Activated B cell treated with CpG ODN at 0.5 μM for 24 hours (primary cell): ENCODE measurements at regions not wholly inside any gene's neighbourhood (a gene's known extent, or its start where the extent isn't known, plus 50 kb on each side); places are given as distances from the start of the nearest gene placed in this dataset.

Experiments
- ATAC-seq: fragments of 200-7000 bp; cut with Tn5 transposase; one replicate; pipeline ENCODE4 v1.10.0; 2021; ENCODE audit warnings: low read depth, mild to moderate bottlenecking, moderate library complexity
- CTCF ChIA-PET: fragments of 350-600 bp; sonication (Branson Sonifier 250); formaldehyde crosslinking; loops from one replicate; lab custom pipeline; 2021; ENCODE audit warnings: antibody characterized with exemption; lab: Charles Lee
- POLR2A ChIA-PET: fragments of 350-600 bp; sonication (Branson Sonifier 250); formaldehyde crosslinking; loops from one replicate; lab custom pipeline; 2021; ENCODE audit warnings: antibody characterized with exemption; lab: Charles Lee
- DNase-seq: peaks from one replicate; pipeline ENCODE4 v3.0.0; 2022
- H3K27ac Mint-ChIP-seq: one replicate; pipeline ENCODE4 v1.8.0; 2020; ENCODE audit warnings: mixed read lengths
- H3K27me3 Mint-ChIP-seq: one replicate; pipeline ENCODE4 v1.8.0; 2021; ENCODE audit warnings: mixed read lengths
- H3K36me3 Mint-ChIP-seq: one replicate; pipeline ENCODE4 v1.8.0; 2021; ENCODE audit warnings: low read depth, mixed read lengths
- H3K4me1 Mint-ChIP-seq: one replicate; pipeline ENCODE4 v1.8.0; 2021; ENCODE audit warnings: mixed read lengths
- H3K4me3 Mint-ChIP-seq: one replicate; pipeline ENCODE4 v1.8.0; 2020; ENCODE audit warnings: mild to moderate bottlenecking, mixed read lengths
- H3K9me3 Mint-ChIP-seq: one replicate; pipeline ENCODE4 v1.8.0; 2020; ENCODE audit warnings: mixed read lengths
- CTCF ChIP-seq: fragments of 200-600 bp; IDR thresholded peaks from one replicate; pipeline ENCODE4 v1.8.0; 2022; ENCODE audit warnings: antibody characterized with exemption, mild to moderate bottlenecking
- intact Hi-C: fragments of 100-400 bp; cut with micrococcal nuclease; formaldehyde crosslinking; loops from one replicate; pipeline ENCODE4 v1.15.1; 2024

GRCh38 chr1:87560601-87561360 lies 232.1 kb downstream of the LMO4 start:
- ChIA-PET CTCF (no interaction called here), POLR2A (no interaction called here)
- intact Hi-C loops: no loop called here
- H3K9me3 Mint-ChIP-seq: no peaks in the 10 kb centered on the region
- H3K36me3 Mint-ChIP-seq: no peaks in the 10 kb centered on the region
- H3K27ac Mint-ChIP-seq: no peak overlapping the region
- H3K27me3 Mint-ChIP-seq: peaks cover 2% of the 10 kb centered on the region
- no peak for DNase-seq
- no peak overlapping the region for H3K4me3 Mint-ChIP-seq
- H3K4me1 Mint-ChIP-seq: no peaks in the 10 kb centered on the region
- ATAC-seq: no peak
- TF ChIP-seq CTCF: no peak

- no peak for TF ChIP-seq CTCF
- Mint-ChIP-seq H3K4me1 (no peaks in the 10 kb centered on the region), H3K9me3 (no peaks in the 10 kb centered on the region), H3K27me3 (no peaks in the 10 kb centered on the region), H3K27ac (no peak overlapping the region), H3K4me3 (no peak overlapping the region), H3K36me3 (no peaks in the 10 kb centered on the region)
- no peak for DNase-seq
- ATAC-seq: no peak
- CTCF ChIA-PET: no interaction called here
- intact Hi-C loops: no loop called here
- POLR2A ChIA-PET: no interaction called here
Measured at GRCh38 chr1:87563211-87563610, 234.5 kb downstream of the LMO4 start.

- H3K4me1 Mint-ChIP-seq: no peaks in the 10 kb centered on the region
- H3K4me3 Mint-ChIP-seq: no peak overlapping the region
- H3K27ac Mint-ChIP-seq: no peak overlapping the region
- ATAC-seq: no peak
- ChIA-PET POLR2A (interaction anchor here (0.6 kb wide), 1 partner anchor 292 kb away, joined by 5 read pairs; no protein-coding TSS in a partner anchor), CTCF (no interaction called here)
- no peaks in the 10 kb centered on the region for H3K36me3 Mint-ChIP-seq
- no peak for TF ChIP-seq CTCF
- intact Hi-C loops: no loop called here
- H3K27me3 Mint-ChIP-seq: no peaks in the 10 kb centered on the region
- H3K9me3 Mint-ChIP-seq: no peaks in the 10 kb centered on the region
- no peak for DNase-seq
Measured at GRCh38 chr1:87565861-87566260, 237.2 kb downstream of the LMO4 start.

- DNase-seq (no peak), ATAC-seq (no peak)
- ChIA-PET CTCF (no interaction called here), POLR2A (no interaction called here)
- Mint-ChIP-seq H3K36me3 (no peaks in the 10 kb centered on the region), H3K9me3 (no peaks in the 10 kb centered on the region), H3K4me3 (no peak overlapping the region), H3K27ac (no peak overlapping the region), H3K4me1 (no peaks in the 10 kb centered on the region), H3K27me3 (peaks cover 2% of the 10 kb centered on the region)
- TF ChIP-seq CTCF: no peak
- intact Hi-C loops: no loop called here
Measured at GRCh38 chr1:87568005-87568404, 239.3 kb downstream of the LMO4 start.

- CTCF ChIA-PET: no interaction called here
- H3K9me3 Mint-ChIP-seq: no peaks in the 10 kb centered on the region
- H3K4me3 Mint-ChIP-seq: no peak overlapping the region
- DNase-seq (no peak), ATAC-seq (no peak)
- H3K4me1 Mint-ChIP-seq: no peaks in the 10 kb centered on the region
- no peaks in the 10 kb centered on the region for H3K36me3 Mint-ChIP-seq
- H3K27ac Mint-ChIP-seq: no peak overlapping the region
- H3K27me3 Mint-ChIP-seq: peaks cover 2% of the 10 kb centered on the region
- intact Hi-C loops: no loop called here
- TF ChIP-seq CTCF: no peak
- POLR2A ChIA-PET: no interaction called here
Measured at GRCh38 chr1:87568911-87569310, 240.2 kb downstream of the LMO4 start.
